ENCODE measurements at regions not wholly inside any gene's neighbourhood (a gene's known extent, or its start where the extent isn't known, plus 50 kb on each side); places are given as distances from the start of the nearest gene placed in this dataset.
A peak's percentile ranks its signal among the peaks of the same experiment; 100 is the strongest.

DNA sequence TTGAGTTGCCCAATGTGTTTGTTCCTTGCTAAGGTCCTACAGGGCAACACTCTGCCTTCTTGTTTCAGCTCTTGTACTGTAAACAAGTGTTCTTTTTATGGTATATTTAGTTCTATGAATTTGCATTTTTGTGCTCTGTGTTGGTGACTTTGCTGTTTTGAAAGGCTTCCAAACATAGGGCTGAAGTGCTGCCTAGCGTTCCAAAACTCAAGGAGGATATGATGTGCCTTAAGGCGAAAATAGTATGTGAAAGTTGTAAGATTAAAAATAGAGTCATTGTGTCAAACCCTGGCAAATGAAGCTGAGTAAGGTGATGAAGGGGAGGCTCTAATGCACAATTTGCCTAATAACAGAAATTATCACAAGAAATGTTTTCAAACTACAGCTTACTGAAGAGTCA, 372.7 kb upstream of the TOM1L1 start:
- Histone ChIP-seq H3K4me3 (ENCODE audit: low read depth, low read length) (no peak overlapping the region), H3K9me3 (no peaks in the 10 kb centered on the region), H3K36me3 (no peaks in the 10 kb centered on the region), H3K27me3 (no peaks in the 10 kb centered on the region), H3K4me1 (no peaks in the 10 kb centered on the region)
- DNase-seq, result no peak
- TF ChIP-seq, protein P1, sequence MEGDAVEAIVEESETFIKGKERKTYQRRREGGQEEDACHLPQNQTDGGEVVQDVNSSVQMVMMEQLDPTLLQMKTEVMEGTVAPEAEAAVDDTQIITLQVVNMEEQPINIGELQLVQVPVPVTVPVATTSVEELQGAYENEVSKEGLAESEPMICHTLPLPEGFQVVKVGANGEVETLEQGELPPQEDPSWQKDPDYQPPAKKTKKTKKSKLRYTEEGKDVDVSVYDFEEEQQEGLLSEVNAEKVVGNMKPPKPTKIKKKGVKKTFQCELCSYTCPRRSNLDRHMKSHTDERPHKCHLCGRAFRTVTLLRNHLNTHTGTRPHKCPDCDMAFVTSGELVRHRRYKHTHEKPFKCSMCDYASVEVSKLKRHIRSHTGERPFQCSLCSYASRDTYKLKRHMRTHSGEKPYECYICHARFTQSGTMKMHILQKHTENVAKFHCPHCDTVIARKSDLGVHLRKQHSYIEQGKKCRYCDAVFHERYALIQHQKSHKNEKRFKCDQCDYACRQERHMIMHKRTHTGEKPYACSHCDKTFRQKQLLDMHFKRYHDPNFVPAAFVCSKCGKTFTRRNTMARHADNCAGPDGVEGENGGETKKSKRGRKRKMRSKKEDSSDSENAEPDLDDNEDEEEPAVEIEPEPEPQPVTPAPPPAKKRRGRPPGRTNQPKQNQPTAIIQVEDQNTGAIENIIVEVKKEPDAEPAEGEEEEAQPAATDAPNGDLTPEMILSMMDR (IDR thresholded peaks at IDR 0.05; ENCODE audit: low read depth, low read length), result no peak

DNA sequence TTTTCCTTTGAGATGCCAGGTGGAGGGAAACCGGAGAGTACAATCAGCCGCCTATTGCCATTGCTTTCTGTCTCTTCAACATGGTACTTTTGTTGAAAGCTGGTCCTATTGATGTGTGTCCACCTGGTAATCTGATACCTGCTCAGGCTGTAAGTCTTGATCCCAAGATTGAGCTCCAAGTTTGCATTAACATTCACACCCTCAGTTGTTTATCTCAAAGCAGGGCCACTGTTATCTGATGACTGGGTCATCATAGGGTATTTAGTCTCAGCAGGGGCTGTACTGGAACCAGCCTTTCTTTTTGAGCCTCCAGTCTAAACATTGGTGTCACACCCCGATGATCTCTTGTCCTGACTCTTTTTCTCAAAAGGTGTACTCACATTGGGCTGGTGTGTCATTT, 370.3 kb upstream of the TOM1L1 start:
- no peaks in the 10 kb centered on the region for H3K36me3 ChIP-seq
- no peak for DNase-seq
- H3K4me1 ChIP-seq, result no peaks in the 10 kb centered on the region
- H3K9me3 ChIP-seq, result no peaks in the 10 kb centered on the region
- H3K4me3 ChIP-seq (ENCODE audit: low read depth, low read length), result no peak overlapping the region
- TF ChIP-seq, protein P1 (IDR thresholded peaks at IDR 0.05; ENCODE audit: low read depth, low read length), result no peak
- no peaks in the 10 kb centered on the region for H3K27me3 ChIP-seq

DNA sequence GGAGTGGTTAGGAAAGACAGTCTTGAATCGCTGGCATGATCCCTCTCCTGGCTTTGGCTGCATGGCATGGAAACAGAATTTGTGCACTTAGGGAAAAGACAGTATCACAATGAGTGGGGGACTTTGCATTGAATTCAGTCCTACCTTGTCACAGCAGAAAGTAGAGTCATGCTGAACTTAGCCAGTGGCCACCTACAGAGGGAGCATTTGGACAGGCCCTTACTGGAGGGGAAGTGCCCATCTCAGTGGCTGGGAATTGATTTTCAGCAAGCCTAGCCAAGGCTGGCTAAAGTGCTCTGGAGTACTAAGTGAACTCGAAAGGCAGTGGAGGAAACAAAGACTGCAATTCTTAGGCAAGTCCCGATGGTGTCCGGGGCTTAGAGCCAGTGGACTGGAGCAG, 364.3 kb upstream of the TOM1L1 start:
- Histone ChIP-seq H3K4me3 (ENCODE audit: low read depth, low read length) (no peak overlapping the region), H3K4me1 (no peaks in the 10 kb centered on the region), H3K27me3 (no peaks in the 10 kb centered on the region), H3K9me3 (no peaks in the 10 kb centered on the region), H3K36me3 (no peaks in the 10 kb centered on the region)
- TF ChIP-seq, protein P1 (IDR thresholded peaks at IDR 0.05; ENCODE audit: low read depth, low read length), result no peak; the same call in 1 of the 2 replicates
- DNase-seq, result no peak

DNA sequence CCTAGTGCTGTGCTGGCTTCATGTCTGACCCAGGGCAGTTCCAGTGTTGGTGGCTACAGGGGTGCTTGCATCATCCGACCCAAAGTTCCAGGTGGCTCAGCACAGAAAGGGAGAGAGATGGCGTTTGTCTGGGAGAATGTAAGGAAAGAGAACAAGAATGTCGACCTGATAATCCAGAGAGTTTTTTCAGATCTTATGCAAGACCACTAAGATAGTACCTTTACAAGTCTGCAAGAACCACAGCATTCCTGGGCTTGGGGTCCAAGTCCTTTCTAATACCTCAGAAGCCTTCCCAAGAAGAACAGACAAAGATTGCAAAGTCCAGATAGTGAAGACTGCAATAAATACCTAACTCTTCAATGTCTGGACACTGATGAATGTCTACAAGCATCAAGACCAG, 363.0 kb upstream of the TOM1L1 start:
- Histone ChIP-seq H3K4me1 (no peaks in the 10 kb centered on the region), H3K4me3 (ENCODE audit: low read depth, low read length) (no peak overlapping the region), H3K9me3 (no peaks in the 10 kb centered on the region), H3K36me3 (no peaks in the 10 kb centered on the region), H3K27me3 (no peaks in the 10 kb centered on the region)
- TF ChIP-seq, protein P1 (IDR thresholded peaks at IDR 0.05; ENCODE audit: low read depth, low read length), result no peak
- no peak for DNase-seq

DNA sequence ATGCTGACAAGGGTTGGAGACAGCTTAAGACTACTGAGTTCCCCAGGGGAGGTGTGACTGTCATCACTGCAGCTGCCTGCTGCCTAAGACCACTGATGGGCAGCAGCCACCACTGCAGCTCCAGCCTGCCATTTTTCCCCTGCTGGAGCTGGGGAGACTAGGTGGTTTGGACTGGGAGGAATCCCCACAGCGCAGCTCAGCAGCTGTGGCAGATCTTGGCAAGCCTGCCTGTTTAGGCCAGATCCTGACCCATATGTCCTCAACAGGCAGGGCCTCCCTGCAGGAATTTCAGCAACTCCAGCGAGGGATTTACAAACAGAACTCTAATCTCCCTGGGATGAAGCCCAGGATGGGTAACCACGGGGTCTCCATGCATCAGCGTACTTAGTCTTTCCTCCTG, 356.4 kb upstream of the TOM1L1 start:
- Histone ChIP-seq H3K4me3 (ENCODE audit: low read depth, low read length) (no peak overlapping the region), H3K9me3 (no peaks in the 10 kb centered on the region), H3K36me3 (no peaks in the 10 kb centered on the region), H3K4me1 (no peaks in the 10 kb centered on the region), H3K27me3 (no peaks in the 10 kb centered on the region)
- peak; percentile 12 for DNase-seq
- TF ChIP-seq, protein P1 (IDR thresholded peaks at IDR 0.05; ENCODE audit: low read depth, low read length), result no peak

DNA sequence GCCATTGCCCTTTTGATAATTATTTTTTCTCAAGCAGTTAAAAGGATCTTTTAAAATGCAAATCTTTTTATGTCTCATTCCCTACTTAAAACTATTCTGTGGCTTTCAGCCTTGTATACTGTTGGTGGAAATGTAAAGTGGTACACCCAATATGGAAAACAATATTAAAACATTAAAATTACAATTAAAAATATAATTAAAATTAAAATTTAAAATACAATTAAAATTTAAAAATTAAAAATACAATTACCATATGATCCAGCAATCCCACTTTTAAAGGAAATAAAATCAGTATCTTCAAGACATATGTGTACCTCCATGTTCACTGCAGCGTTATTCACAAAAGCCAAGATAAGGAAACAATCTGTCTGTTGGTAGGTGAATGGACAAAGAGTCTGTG, 340.8 kb upstream of the TOM1L1 start:
- TF ChIP-seq, protein P1 (IDR thresholded peaks at IDR 0.05; ENCODE audit: low read depth, low read length), result no peak
- DNase-seq, result no peak
- Histone ChIP-seq H3K36me3 (no peaks in the 10 kb centered on the region), H3K4me1 (no peaks in the 10 kb centered on the region), H3K9me3 (no peaks in the 10 kb centered on the region), H3K4me3 (ENCODE audit: low read depth, low read length) (no peak overlapping the region), H3K27me3 (no peaks in the 10 kb centered on the region)
